ENCODE measurements at regions not wholly inside any gene's neighbourhood (a gene's known extent, or its start where the extent isn't known, plus 50 kb on each side); places are given as distances from the start of the nearest gene placed in this dataset.

DNA sequence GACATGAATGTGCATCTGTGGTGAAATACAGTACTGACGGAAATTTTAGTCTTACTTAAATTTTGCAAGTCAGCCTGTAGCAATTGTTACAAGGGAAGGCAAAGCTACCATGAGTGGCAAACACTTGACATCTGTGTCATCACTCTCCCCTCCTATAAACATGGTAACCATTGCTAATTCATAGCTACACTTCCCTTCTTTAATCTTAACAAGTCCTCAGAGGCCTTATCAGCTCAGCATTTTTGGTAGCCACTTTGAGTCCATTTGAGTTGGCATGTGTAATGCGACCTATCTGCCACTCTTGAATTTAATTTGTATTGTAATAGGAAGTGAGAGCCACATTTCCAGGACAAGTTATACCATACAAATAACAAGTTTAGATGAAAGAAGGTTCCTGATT, 218.1 kb downstream of the RMST start:
- H3K4me3 ChIP-seq (ENCODE audit: low read depth, low read length): no peak overlapping the region
- no peaks in the 10 kb centered on the region for H3K9me3 ChIP-seq (ENCODE audit: severe bottlenecking)
- peaks cover 5% of the 10 kb centered on the region for H3K27me3 ChIP-seq (ENCODE audit: insufficient read depth, low read depth, severe bottlenecking)
- TF ChIP-seq, protein P1, sequence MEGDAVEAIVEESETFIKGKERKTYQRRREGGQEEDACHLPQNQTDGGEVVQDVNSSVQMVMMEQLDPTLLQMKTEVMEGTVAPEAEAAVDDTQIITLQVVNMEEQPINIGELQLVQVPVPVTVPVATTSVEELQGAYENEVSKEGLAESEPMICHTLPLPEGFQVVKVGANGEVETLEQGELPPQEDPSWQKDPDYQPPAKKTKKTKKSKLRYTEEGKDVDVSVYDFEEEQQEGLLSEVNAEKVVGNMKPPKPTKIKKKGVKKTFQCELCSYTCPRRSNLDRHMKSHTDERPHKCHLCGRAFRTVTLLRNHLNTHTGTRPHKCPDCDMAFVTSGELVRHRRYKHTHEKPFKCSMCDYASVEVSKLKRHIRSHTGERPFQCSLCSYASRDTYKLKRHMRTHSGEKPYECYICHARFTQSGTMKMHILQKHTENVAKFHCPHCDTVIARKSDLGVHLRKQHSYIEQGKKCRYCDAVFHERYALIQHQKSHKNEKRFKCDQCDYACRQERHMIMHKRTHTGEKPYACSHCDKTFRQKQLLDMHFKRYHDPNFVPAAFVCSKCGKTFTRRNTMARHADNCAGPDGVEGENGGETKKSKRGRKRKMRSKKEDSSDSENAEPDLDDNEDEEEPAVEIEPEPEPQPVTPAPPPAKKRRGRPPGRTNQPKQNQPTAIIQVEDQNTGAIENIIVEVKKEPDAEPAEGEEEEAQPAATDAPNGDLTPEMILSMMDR (IDR thresholded peaks at IDR 0.05; ENCODE audit: low read depth, low read length): no peak
- no peak for DNase-seq
- no peaks in the 10 kb centered on the region for H3K36me3 ChIP-seq
- no peak overlapping the region for H3K27ac ChIP-seq

DNA sequence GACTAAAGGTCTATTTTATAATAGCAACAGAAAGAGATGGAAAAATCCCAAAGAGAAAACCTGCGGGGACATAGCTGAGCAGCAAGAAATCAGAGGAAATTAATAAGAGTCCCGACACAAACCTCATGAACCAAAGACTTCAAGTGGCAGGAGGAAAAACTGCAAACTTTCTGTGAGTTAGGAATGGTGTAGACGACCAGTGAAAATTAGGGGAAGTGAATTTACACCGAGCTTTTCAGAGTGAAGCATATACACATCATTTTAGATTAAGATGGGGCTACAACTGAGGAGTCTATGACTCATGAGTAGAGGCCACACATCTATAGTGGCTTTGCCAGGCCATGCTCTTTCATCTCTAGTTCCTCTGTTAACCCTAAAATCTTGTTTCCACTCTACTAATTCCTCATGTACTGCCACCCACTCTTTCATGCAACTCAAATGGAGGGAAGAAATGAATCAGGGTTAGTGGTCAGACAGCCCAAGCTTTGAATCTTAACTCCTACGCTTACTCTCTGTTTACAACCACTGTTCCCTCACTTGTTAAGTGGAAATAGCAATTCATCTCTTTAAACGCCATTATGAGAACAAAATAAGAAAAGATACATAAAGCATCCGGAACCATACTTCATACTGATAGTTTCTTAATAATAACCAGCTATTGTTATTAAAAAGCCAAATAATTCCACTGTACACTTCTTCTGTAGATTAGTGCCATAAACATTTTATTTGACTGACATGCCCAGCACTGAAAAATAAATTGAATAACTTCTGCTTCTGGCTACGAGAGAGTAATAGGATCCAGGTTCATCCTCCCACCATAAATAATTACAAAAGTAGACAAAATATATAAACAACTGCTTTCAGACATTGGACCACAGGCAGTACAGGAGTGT, 219.3 kb downstream of the RMST start:
- Histone ChIP-seq H3K27ac (no peak overlapping the region), H3K36me3 (no peaks in the 10 kb centered on the region), H3K27me3 (ENCODE audit: insufficient read depth, low read depth, severe bottlenecking) (peaks cover 5% of the 10 kb centered on the region), H3K9me3 (ENCODE audit: severe bottlenecking) (no peaks in the 10 kb centered on the region), H3K4me3 (ENCODE audit: low read depth, low read length) (no peak overlapping the region)
- DNase-seq: no peak
- TF ChIP-seq, protein P1 (IDR thresholded peaks at IDR 0.05; ENCODE audit: low read depth, low read length): no peak

DNA sequence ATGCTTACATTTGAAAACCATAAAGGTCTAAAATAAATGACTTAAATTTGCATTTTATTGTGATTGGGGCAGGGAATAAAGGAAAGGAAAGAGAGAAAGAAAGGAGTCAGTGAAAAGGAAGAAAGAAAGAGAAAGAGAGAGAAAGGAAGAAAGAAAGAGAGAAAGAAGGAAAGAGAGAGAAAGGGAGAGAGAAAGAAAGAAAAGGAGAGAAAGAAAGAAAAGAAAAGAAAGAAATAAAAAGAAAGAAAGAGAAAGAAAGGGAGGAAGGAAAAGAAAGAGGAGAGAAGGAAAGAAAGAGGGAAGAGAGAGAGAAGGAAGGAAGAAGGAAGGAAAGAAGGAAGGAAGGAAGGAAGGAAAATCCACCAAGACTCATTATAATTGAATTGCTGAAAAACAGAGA, 222.8 kb downstream of the RMST start:
- H3K27me3 ChIP-seq (ENCODE audit: insufficient read depth, low read depth, severe bottlenecking): peaks cover 13% of the 10 kb centered on the region
- H3K4me3 ChIP-seq (ENCODE audit: low read depth, low read length): no peak overlapping the region
- H3K9me3 ChIP-seq (ENCODE audit: severe bottlenecking): no peaks in the 10 kb centered on the region
- H3K27ac ChIP-seq: no peak overlapping the region
- no peak for DNase-seq
- H3K36me3 ChIP-seq: no peaks in the 10 kb centered on the region
- TF ChIP-seq, protein P1 (IDR thresholded peaks at IDR 0.05; ENCODE audit: low read depth, low read length): no peak

DNA sequence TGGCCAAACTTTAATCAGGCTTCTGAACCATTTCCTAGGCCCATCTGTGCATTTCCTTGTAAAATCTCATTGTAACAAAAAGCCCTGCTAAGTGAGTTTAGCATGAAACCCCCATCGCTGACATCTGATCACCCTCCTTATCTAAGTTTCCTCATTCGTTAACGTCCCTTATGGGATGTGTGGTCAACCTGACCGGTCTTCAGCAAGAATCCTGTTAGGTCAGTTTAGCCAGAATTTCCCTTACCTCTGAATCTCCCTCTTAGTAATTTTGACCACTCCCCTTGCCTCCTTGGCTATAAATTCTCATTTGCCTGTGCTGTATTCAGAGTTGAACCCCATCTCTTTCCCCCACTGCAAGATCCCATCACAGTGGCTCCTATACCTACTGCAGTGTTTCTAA, 239.3 kb downstream of the RMST start:
- TF ChIP-seq, protein P1 (IDR thresholded peaks at IDR 0.05; ENCODE audit: low read depth, low read length): no peak
- DNase-seq: peak; percentile 7
- H3K9me3 ChIP-seq (ENCODE audit: severe bottlenecking): no peaks in the 10 kb centered on the region

DNA sequence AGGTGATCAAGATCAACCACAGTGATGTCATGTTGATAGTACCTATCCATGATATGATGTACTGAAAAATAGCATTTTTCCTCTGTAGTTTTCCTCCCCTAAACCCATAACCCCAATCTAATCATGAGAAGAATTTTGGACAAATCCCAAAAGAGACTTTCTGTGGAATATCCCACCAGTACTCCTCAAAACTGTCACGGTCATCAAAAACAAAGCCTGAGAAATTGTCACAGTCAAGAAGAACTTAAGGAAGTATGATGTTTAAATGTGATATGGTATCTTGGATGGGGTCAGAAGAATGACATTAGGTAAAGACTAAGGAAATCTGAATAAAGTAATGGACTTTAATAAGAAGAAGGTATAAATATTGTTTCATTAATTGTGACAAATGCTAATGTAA, 248.8 kb downstream of the RMST start:
- Histone ChIP-seq H3K4me3 (ENCODE audit: low read depth, low read length) (no peak overlapping the region), H3K36me3 (no peaks in the 10 kb centered on the region), H3K9me3 (ENCODE audit: severe bottlenecking) (no peaks in the 10 kb centered on the region), H3K27ac (no peak overlapping the region), H3K27me3 (ENCODE audit: insufficient read depth, low read depth, severe bottlenecking) (peaks cover 6% of the 10 kb centered on the region)
- DNase-seq: no peak
- TF ChIP-seq, protein P1 (IDR thresholded peaks at IDR 0.05; ENCODE audit: low read depth, low read length): no peak

More for the DNA sequence above, 239.3 kb downstream of the RMST start:
- no peaks in the 10 kb centered on the region for H3K36me3 ChIP-seq
- H3K4me3 ChIP-seq (ENCODE audit: low read depth, low read length): no peak overlapping the region
- no peaks in the 10 kb centered on the region for H3K27me3 ChIP-seq (ENCODE audit: insufficient read depth, low read depth, severe bottlenecking)
- no peak overlapping the region for H3K27ac ChIP-seq

All from WERI-Rb-1 (cell line).